IMR-90 (cell line): ENCODE measurements at regions not wholly inside any gene's neighbourhood (a gene's known extent, or its start where the extent isn't known, plus 50 kb on each side); places are given as distances from the start of the nearest gene placed in this dataset.

ENCODE experiments used
- ATAC-seq: fragments of 200-7000 bp; cut with Tn5 transposase; 2 replicates; pipeline ENCODE4 v1.9.1; 2020; ENCODE audit warnings: low read depth, mild to moderate bottlenecking, moderate library complexity
- BruUV-seq: library from RNA; stranded (reverse); fragments of 400-500 nt; replicated peaks from 2 replicates; lab custom pipeline; 2021; lab: Mats Ljungman, UMichigan
- CTCF ChIA-PET: fragments of 300-600 bp; formaldehyde crosslinking; extraction: SDS; loops from one replicate; lab custom pipeline; 2021; ENCODE audit warnings: antibody characterized with exemption; lab: Yijun Ruan, JAX
- POLR2A ChIA-PET: fragments of 300-600 bp; sonication (Branson Sonifier 250); formaldehyde crosslinking; loops from one replicate; lab custom pipeline; 2022; ENCODE audit warnings: antibody characterized with exemption; ENCODE audit not compliant: unreplicated experiment; lab: Charles Lee
- DNase-seq: peaks from one replicate; pipeline ENCODE4 v3.0.0; 2013
- H2AFZ ChIP-seq: replicated peaks from 2 replicates; pipeline ENCODE3; 2013; ENCODE audit warnings: low read length, mild to moderate bottlenecking; ENCODE audit not compliant: poor library complexity
- H2AK5ac ChIP-seq: 2 replicates; pipeline ENCODE4 v1.6.1; 2013; ENCODE audit warnings: low read depth, low read length, inconsistent platforms
- H2AK9ac ChIP-seq: replicated peaks from 2 replicates; pipeline ENCODE3; 2013; ENCODE audit warnings: mild to moderate bottlenecking, low read depth, low read length, moderate library complexity; ENCODE audit not compliant: poor library complexity
- H2BK120ac ChIP-seq: 2 replicates; pipeline ENCODE4 v1.6.1; 2013; ENCODE audit warnings: low read depth, low read length, inconsistent platforms
- H2BK15ac ChIP-seq: 3 replicates; pipeline ENCODE4 v1.6.1; 2013; ENCODE audit warnings: low read depth, low read length, inconsistent platforms
- H2BK20ac ChIP-seq: 2 replicates; pipeline ENCODE4 v1.6.1; 2013; ENCODE audit warnings: low read depth, mild to moderate bottlenecking, inconsistent platforms, low read length, moderate library complexity
- H2BK5ac ChIP-seq: 2 replicates; pipeline ENCODE4 v1.6.1; 2013; ENCODE audit warnings: mild to moderate bottlenecking, low read depth, low read length, inconsistent platforms; ENCODE audit not compliant: poor library complexity, severe bottlenecking
- H3K14ac ChIP-seq: replicated peaks from 2 replicates; pipeline ENCODE4 v1.6.1; 2013; ENCODE audit warnings: low read depth, low read length, inconsistent platforms
- H3K18ac ChIP-seq: 2 replicates; pipeline ENCODE4 v1.6.1; 2013; ENCODE audit warnings: low read depth, low read length, control low read depth
- H3K23ac ChIP-seq: 2 replicates; pipeline ENCODE4 v1.6.1; 2013; ENCODE audit warnings: low read depth, low read length, inconsistent platforms
- H3K27ac ChIP-seq: 2 replicates; pipeline ENCODE4 v1.5.1; 2013; ENCODE audit warnings: mild to moderate bottlenecking, control low read depth, low read length; ENCODE audit not compliant: insufficient read depth
- H3K27me3 ChIP-seq: 2 replicates; pipeline ENCODE4 v1.6.1; 2013; ENCODE audit warnings: low read length; ENCODE audit not compliant: control insufficient read depth, insufficient read depth
- H3K36me3 ChIP-seq: 2 replicates; pipeline ENCODE4 v1.6.1; 2013; ENCODE audit warnings: low read length, mixed read lengths; ENCODE audit not compliant: control insufficient read depth, insufficient read depth
- H3K4ac ChIP-seq: 2 replicates; pipeline ENCODE4 v1.6.1; 2013; ENCODE audit warnings: low read depth, low read length, inconsistent platforms
- H3K4me1 ChIP-seq: 2 replicates; pipeline ENCODE4 v1.6.1; 2013; ENCODE audit warnings: low read length, mixed read lengths; ENCODE audit not compliant: control insufficient read depth, insufficient read depth
- H3K4me2 ChIP-seq: 2 replicates; pipeline ENCODE4 v1.6.1; 2013; ENCODE audit warnings: low read depth, mild to moderate bottlenecking, control low read depth, low read length, moderate library complexity
- H3K4me3 ChIP-seq: 2 replicates; pipeline ENCODE4 v1.5.1; 2013; ENCODE audit warnings: low read depth, mild to moderate bottlenecking, control low read depth, low read length, moderate library complexity; ENCODE audit not compliant: insufficient read depth
- H3K56ac ChIP-seq: 2 replicates; pipeline ENCODE4 v1.6.1; 2013; ENCODE audit warnings: low read length, inconsistent platforms; ENCODE audit not compliant: insufficient read depth; ENCODE audit errors: extremely low read depth
- H3K79me1 ChIP-seq, 2 experiments: 2 replicates each; pipeline ENCODE4 v1.6.1; 2013; ENCODE audit warnings: low read length in 2 of 2, inconsistent platforms in 1 of 2, low read depth in 1 of 2
- H3K9ac ChIP-seq: 2 replicates; pipeline ENCODE4 v1.6.1; 2013; ENCODE audit warnings: low read depth, low read length, control low read depth
- H3K9me1 ChIP-seq: 2 replicates; pipeline ENCODE4 v1.6.1; 2013; ENCODE audit warnings: low read length, inconsistent platforms; ENCODE audit not compliant: insufficient read depth
- H3K9me3 ChIP-seq: 2 replicates; pipeline ENCODE4 v1.6.1; 2013; ENCODE audit warnings: low read length; ENCODE audit not compliant: control insufficient read depth, insufficient read depth
- H4K20me1 ChIP-seq: 2 replicates; pipeline ENCODE4 v1.6.1; 2013; ENCODE audit warnings: low read length, inconsistent platforms; ENCODE audit not compliant: insufficient read depth
- H4K5ac ChIP-seq: 2 replicates; pipeline ENCODE4 v1.6.1; 2013; ENCODE audit warnings: mild to moderate bottlenecking, low read depth, low read length, control low read depth
- H4K8ac ChIP-seq, 2 experiments: 2 replicates each; pipeline ENCODE4 v1.6.1; 2013; ENCODE audit warnings: low read depth in 2 of 2, low read length in 2 of 2, control low read depth in 1 of 2, inconsistent platforms in 1 of 2
- H4K91ac ChIP-seq: 2 replicates; pipeline ENCODE4 v1.6.1; 2013; ENCODE audit warnings: low read depth, low read length, inconsistent platforms; ENCODE audit not compliant: insufficient read depth
- CEBPB ChIP-seq: IDR thresholded peaks from 2 replicates; pipeline ENCODE4 v1.6.1; 2012; ENCODE audit warnings: low read depth, low read length, improper control_type of control experiment
- NFE2L2 ChIP-seq: fragments of 150-350 bp; IDR thresholded peaks from 2 replicates; pipeline ENCODE4 v1.6.1; 2016; ENCODE audit warnings: low read depth, mild to moderate bottlenecking, low read length
- RAD21 ChIP-seq: IDR thresholded peaks from 2 replicates; pipeline ENCODE4 v1.6.1; 2012; ENCODE audit warnings: low read length, improper control_type of control experiment
- WGBS, 2 experiments: methylation state at CpG; one replicate each; pipeline versions ENCODE4 v1.1.5 to v1.1.7; 2013; ENCODE audit warnings: missing lambda C conversion rate in 2 of 2; ENCODE audit not compliant: insufficient read length in 1 of 2; ENCODE audit errors: extremely low coverage in 2 of 2; 5-methylcytosine and 5-hydroxymethylcytosine counted together
- dilution Hi-C: fragments of 300-500 bp; cut with HindIII; formaldehyde crosslinking; loops from one replicate; pipeline ENCODE4 v1.14.3; 2018; ENCODE audit warnings: low sequenced_read_pairs; ENCODE audit not compliant: unreplicated experiment
- in situ Hi-C: fragments of 300-500 bp; cut with MboI; formaldehyde crosslinking; loops from 3 replicates; pipeline ENCODE4 v1.14.3; 2019; ENCODE audit warnings: low sequenced_read_pairs, inconsistent platforms, mixed read lengths
- intact Hi-C: fragments of 100-400 bp; cut with micrococcal nuclease; formaldehyde crosslinking; loops from 2 replicates; pipeline ENCODE4 v1.10.0; 2022

DNA sequence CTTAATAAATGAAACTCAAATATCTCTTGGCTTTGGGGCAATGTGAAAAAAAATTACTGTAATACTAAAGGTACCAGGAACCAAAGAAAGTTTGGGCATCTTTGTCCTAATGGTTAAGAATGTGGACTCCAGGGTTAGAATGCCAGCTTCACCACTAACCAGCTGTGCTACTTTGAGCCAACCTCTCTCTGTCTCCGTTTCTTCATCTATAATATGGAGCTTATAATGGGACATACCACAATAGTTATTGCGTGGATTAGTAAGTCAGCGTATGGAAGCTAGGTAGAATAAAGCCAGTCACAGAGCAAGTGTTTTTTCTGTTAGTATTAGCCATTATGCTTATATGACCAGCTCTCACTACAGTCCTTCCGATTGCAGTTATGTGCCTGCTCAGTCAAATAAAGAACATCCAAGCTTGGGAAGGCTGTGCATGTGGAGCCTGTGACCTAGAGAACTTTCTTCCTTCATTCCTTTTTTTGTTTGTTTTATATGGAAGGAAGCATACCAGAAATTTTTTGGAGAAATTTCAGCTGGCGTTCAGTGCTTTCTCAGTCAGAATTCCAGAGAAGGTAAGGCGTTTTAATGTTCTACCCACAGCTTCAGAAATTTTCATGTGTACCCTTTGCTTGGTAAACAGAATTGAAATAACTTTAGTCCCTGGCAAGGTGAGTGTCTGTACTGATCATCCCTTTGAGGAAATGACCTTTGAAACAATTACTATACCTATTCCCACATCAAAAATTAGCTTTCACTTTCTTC, 114.0 kb upstream of the RND3 start:
- DNase-seq = peak; percentile 81
- no peaks in the 10 kb centered on the region; the same call in 1 of the 2 replicates for H3K9me1 ChIP-seq
- H3K27me3 ChIP-seq = no peaks in the 10 kb centered on the region
- H3K23ac ChIP-seq = peak overlapping the region; percentile 31; the same call in 1 of the 2 replicates
- peak overlapping the region; percentile 42 for H2BK15ac ChIP-seq
- H3K14ac ChIP-seq = peak overlapping the region; percentile 58; the same call in 1 of the 2 replicates
- peak; percentile 94 for ATAC-seq
- H2AK9ac ChIP-seq = no peak overlapping the region
- peak overlapping the region; percentile 42 to 82 for H4K8ac ChIP-seq
- H3K9me3 ChIP-seq = no peaks in the 10 kb centered on the region
- peak overlapping the region; percentile 90 for H4K5ac ChIP-seq
- H3K36me3 ChIP-seq = no peaks in the 10 kb centered on the region
- WGBS, 2 experiments = no CpG with 5 or more reads among the region's 6 CpGs
- H3K18ac ChIP-seq = peak overlapping the region; percentile 98
- peak overlapping the region; percentile 31 for H2AK5ac ChIP-seq
- in situ Hi-C loops = loop anchor here (10.0 to 25.0 kb wide), 2 partner anchors 636 to 1007 kb away; no protein-coding TSS in a partner anchor
- H4K91ac ChIP-seq = peak overlapping the region; percentile 81
- peak overlapping the region; percentile 93 for H2BK5ac ChIP-seq
- peaks cover 9% of the 10 kb centered on the region for H3K4me1 ChIP-seq
- H3K4me2 ChIP-seq = peak overlapping the region; percentile 88
- peak overlapping the region; percentile 73 for H3K9ac ChIP-seq
- TSS peak; percentile 97 for BruUV-seq
- H3K4ac ChIP-seq = peak overlapping the region; percentile 70
- intact Hi-C loops = no loop called here
- H3K4me3 ChIP-seq = no peak overlapping the region
- peak overlapping the region; percentile 90 for H3K27ac ChIP-seq
- peak overlapping the region; percentile 81 for H3K56ac ChIP-seq
- dilution Hi-C loops = no loop called here
- no peak overlapping the region for H2AFZ ChIP-seq
- H2BK120ac ChIP-seq = peak overlapping the region; percentile 83
- peak overlapping the region; percentile 88 for H2BK20ac ChIP-seq
- no peaks in the 10 kb centered on the region for H4K20me1 ChIP-seq
- peaks cover 8 to 14% of the 10 kb centered on the region in 2 experiments; a peak in 3 of 4 replicates for H3K79me1 ChIP-seq
- POLR2A ChIA-PET = interaction anchor here (0.5 to 2.4 kb wide), 8 partner anchors 9 to 123 kb away, joined by 3 to 12 read pairs (median 3); no protein-coding TSS in a partner anchor
- TF ChIP-seq RAD21 (no peak), NFE2L2 (no peak), CEBPB (no peak)
- CTCF ChIA-PET = interaction anchor here (0.7 to 2.1 kb wide), 6 partner anchors 10 to 561 kb away, joined by 3 to 11 read pairs (median 4); no protein-coding TSS in a partner anchor
